ENCODE measurements at regions not wholly inside any gene's neighbourhood (a gene's known extent, or its start where the extent isn't known, plus 50 kb on each side); places are given as distances from the start of the nearest gene placed in this dataset.
"Not testable (repeated sequence)": the region's sequence is repeated elsewhere in the genome, so short reads cannot be mapped to it uniquely, and the experiment has no call there.

DNA sequence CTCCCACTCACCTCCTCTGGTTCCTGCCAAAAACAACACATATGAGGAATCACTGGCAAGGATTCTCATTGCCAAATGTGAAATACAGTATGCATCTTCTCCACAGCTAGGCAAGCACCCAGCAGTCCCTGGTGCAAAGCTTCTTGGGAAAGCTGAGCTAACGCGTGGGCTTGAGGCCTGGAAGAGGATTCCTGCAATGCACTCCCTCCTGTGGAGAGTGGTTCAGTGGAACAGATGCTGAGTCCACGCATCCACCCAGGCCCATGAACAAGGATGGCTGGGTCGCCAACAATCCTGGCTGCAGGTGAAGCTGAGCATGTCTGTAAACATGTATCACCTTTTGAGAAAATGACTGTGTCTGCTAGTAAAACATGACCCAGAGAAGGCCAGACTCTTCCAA lies 113.2 kb upstream of the CHST15 start:
- no peak for DNase-seq

DNA sequence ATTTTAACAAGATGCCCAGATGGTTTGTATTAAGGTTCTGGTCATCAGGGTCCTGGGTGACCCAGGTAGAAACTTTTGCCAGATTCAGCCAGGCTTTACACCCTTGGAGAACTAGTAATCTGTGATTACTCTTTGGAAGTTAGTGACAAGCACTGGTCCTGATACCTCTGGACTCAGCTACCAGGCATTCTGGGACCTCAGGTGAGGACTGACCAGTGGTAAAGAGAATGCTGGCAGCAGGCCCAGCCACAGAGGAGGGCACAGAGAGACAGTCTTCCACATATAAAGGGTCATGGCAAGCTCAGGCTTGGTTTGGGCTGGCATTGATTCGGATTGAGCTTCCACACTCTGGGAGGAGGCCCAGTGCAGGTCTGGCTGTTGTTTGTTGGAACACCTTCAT lies 112.0 kb upstream of the CHST15 start:
- no peak for DNase-seq

DNA sequence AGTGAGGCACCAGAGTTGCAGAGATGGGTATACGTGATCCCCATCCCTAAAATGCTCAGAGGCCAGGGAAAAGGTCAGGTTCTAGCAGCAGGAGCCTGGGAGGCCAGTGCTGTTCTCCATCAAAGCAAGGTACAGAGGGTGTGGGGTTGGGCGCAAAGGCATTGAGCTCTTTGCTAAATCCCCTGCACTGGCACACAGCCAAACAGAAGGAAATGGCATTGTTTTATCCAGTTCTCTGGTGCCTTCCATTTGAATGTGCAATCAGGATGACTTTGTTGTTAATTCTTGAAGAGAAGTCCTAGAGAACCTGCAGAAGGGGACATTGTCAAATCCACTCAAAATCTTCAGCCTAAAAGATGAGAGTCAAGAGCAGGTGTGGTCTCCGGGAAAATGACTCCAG lies 111.3 kb upstream of the CHST15 start:
- no peak for DNase-seq

DNA sequence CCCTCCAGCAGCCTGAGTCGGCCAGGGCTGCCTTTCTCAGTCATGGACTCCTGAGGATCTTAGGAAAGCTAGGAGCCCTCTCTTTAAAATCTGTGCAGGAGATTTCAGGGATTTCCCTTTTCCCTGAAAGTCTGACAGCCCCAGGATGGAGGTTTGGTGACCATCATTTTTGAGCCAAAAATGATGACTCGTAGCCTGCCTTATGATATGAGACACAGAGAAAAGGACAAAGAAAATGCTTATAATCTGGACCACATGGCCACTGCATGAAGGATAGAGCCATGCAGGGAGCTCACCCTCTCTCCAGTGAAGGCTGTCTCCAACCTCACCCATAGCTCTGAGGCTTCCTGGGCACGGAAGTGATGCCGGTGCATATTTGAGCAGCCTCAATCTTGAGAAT lies 106.6 kb upstream of the CHST15 start:
- DNase-seq: no peak

DNA sequence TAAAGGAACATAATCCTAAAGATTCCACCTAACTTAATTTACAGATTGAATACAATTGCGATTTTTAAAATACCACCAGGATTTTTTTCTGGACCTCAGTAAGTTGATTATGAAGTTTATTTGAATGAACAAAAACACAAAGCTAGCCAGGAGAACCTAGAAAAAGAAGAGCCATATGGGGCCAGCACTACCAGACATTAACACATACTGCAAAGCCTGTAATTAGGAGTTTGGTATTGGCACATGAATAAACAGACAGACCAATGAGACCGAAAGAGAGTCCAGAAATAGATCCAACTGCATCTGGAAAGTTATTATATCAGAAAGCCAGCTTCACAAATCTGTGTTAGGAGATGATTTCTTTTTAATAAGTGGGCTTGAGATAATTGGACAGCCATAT lies 105.5 kb upstream of the CHST15 start:
- DNase-seq: no peak

DNA sequence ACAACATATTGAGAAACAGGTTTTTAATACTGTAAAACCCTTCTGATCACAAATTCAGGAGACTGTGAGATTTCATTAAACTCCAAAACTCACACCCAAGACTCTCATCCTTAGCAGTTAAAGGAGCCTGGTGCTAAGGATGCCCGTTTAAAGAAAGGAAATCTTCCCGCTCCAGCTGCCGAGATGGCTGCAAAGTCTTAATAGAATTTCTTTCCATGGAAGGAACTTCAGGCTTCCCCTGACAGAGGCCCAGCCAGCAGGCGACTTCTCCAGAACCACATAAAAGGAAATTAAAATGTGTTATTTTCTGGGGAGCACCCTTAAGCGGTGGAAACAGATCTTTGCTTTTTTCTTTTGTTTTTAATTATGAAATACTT lies 104.7 kb upstream of the CHST15 start:
- no peak for DNase-seq

DNA sequence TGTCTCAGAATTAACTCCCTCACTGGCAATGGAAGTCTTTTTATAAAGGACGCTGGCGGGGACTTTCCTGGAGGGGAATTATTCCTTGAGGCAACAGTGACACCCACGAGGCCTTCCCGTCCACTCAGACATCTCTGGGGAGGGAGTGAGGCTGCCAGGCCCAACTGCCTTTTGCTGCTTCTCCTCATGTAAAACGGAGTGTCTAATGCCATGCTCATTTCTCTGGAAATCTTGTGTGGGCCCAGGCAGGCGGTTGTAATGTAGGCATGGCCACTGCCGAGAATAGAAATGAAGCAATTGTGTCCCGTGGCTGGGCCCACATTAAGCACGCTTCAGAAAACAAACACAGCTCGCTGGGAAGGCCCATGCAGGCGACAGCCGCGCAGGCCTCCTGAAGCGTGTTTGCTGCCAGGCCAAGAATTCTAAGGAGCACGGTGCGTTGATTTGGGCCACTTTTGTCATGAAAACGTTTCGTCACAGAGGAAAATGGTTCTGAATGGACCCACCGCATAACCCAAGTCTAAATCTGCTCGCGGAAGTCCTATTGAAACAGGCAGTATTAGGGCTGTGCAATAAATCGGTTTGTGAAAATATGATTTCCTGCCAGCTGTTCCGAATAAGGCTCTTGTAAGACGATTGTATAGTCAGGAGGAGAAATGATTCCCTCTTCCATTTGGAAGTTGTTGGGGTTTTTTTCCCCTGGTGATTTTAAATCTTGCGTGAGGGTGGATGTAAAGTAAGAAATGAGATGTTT lies 104.2 kb upstream of the CHST15 start:
- no peak for DNase-seq

DNA sequence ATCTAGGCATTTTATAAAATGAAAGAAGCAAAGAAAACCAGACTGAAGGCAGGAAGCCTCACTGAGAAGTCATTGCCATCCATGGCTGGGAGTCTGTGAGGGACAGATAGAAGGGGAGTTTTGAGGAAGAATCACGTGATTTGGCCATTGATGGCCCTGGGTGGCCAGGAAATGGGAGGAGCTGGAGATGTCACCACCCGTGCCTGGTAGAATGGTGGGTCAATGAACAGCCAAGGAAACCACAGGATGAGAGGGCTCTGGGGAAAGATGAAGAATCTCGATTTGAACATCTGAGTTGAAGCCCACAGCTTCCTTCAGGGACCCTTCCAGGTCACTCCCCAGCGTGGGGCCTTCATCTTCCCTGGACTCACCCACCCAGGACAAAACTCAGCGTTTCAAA lies 103.3 kb upstream of the CHST15 start:
- DNase-seq: no peak

DNA sequence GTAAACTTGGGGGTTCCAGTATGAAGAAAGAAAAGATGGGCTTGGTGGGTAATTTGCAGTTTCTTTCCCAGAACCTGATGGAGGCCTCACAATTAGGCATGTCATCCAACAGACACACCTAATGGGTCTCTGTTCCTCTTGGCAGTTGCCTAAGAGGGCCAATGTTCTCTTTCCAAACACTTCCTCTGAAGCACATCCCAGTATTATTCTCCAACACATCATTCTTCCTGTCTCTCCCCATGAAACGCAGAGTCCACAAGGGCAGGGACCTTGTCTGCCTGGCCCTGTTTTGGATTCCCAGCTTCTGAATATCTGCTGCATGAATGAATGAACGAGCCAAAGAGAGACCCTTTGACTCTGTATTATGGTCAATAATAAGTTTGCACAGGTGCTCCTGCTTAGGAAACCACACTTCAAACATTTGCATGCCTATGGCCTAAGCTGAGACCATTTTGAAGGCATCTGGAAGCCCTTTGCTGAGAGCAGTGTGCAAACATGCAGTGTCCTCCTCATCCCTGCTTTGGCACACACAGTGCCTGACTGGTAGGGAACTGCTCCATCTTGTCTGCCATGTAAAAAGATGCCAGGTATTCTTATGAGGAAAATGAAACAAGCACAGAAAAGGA lies 100.9 kb upstream of the CHST15 start:
- DNase-seq: no peak

DNA sequence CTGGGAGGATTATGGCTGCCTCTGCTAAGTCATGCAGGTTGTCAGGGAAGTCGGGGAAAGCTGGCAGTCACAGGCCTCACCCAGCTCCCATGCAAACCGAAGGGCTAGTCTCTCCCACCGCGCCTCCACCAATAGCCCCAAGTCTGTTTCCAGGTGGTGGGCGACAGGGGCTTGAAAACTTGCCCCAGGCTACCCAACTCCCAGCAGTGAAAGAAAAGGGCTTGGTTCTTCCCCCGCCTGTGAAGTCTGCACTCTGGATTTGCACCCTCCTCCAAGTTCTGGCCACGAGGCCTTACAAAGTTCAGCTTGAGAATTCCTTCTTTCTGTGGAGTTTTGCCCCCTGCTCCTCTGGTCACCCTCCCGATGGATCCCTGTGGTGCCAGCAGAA lies 99.9 kb upstream of the CHST15 start:
- DNase-seq: no peak

DNA sequence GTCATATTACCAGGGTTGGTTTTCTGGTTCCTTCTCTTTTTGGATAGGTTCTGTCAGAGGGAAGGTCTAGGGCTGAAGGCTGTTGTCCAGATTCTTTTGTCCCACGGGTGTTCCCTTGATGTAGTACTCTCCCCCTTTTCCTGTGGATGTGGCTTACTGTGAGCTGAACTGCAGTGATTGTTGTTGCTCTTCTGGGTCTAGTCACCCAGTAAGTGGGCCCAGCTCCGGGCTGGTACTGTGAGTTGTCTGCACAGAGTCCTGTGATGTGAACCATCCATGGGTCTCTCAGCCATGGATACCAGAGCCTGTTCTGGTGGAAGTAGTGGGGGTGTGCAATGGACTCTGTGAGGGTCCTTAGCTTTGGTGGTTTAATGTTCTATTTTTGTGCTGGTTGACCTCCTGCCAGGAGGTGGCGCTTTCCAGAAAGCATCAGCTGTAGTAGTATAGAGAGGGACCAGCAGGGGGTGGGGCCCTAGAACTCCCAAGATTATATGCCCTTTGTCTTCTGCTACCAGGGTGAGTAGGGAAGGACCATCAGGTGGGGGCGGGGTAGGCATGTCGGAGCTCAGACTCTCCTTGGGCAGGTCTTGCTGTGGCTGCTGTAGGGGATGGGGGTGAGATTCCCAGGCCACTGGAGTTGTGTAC lies 99.4 kb upstream of the CHST15 start:
- DNase-seq: not testable (repeated sequence)

DNA sequence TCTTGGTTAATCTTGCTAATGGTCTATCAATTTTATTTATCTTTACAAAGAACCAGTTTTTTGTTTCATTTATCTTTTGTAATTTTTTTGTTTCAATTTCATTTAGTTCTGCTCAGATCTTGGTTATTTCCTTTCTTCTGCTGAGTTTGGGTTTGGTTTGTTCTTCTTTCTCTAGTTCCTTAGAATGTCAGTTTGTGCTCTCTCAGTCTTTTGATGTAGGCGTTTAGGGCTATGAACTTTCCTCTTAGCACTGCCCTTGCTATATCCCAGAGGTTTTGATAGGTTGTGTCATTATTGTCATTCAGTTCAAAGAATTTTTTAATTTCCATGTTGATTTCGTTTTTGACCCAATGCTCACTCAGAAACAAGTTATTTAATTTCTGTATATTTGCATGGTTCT lies 97.1 kb upstream of the CHST15 start:
- DNase-seq: not testable (repeated sequence)

DNA sequence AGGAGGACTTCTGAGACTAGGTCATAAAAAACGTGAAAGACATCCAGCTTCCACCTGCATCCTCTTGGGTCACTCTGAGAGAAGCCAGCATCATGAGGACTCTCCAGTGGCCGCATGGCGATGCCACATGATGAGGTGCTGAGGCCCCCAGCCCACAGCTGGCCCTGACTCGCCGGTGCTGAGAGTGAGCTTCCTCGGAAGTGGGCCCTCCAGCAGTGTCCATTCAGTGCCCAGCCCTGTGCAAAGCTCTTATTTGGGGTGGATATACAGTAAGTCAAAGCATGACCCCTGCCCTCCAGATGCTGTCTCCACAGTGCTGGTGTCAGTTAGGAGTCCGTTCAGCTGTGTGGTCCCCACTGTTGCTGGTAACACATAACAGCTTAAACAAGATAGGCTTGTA lies 93.6 kb upstream of the CHST15 start:
- DNase-seq: no peak

DNA sequence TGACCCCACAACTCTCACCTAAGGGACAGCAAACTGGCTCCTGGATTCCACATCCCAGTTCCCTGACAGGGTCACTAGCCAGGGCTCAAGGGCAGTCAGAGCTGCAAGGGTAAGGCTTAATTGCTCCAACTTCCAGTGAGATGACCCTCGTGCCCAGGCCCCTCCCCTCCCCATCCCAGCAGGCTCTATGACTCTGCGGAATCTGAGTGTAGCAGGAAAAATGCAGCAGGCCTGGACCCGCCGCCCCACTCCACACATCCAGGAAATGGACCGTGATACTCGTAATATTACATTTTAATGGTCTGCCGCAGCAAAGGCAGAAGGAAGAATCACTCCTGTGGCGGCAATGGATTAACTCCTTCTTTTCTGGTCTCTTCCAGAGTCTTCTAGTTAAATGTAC lies 91.7 kb upstream of the CHST15 start:
- DNase-seq: no peak

DNA sequence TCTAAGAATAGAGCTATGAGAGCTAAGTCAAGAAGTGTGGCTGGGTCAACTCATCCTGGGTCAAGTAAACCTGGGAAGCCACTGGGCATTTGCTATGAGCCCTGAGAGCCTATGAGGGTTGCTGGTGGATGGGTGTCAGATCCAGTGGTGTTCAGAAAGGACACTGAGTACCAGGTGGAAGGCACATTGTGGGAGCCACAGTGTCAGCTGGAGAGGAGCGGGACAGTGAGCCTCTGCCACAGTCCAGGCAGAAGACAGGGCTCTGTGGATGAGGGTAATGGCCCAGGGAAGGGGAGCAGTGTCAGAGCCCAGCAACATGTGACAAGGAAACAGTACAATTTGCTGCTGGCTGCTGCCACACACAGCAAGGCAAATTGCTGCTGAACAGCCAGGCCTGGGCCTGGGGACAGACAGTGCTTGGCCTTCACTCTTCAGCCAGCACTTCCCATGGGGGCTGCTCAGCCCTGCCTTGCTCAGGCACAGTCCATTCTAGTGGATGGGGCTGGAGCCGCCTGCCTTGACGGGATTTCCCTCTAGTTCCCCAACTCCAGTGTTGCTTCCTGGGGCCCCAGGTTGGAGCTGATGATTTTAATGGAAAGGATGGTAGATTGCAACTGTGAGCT lies 90.9 kb upstream of the CHST15 start:
- DNase-seq: no peak

DNA sequence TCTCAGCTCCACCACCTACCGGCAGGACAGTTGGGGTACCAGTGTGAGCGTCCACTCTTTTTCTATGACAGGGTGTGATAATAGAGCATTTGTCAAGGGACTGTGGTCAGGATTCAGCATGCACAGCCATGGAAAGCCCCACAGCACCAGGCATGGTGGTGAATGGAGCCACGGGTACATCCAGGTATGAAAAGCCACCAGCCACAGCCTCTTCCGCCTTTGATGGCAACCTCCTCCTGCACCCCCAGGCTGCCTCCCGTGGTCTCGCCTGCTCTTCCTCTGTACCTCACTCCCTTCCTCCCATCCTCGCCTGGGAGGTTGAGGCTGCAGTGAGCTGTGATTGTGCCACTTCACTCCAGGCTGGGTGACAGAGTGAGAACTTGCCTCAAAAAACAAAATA lies 90.2 kb upstream of the CHST15 start:
- DNase-seq: no peak

DNA sequence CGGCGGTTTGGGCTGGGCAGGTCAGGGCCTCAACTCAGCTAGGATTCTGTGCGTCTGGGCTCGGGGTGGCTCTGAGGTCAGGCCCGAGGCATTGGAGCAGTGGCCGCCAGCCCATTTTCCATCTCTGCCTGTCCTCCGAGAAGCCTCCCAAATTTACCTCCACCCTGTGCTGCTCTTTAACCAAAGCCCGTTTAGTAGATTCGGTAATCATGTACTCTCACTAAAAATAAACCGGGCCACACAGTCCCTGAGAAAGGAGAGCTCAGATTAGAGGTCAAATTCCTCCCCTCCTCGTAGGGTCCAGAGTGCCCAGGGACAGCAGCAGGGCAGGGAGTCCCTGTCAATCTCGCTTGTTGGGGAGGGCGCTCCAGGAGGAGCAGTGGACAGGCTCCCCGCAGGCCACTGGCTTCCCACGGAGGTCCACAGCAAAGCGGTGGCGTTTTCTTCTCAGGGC lies 88.7 kb upstream of the CHST15 start:
- DNase-seq: no peak

DNA sequence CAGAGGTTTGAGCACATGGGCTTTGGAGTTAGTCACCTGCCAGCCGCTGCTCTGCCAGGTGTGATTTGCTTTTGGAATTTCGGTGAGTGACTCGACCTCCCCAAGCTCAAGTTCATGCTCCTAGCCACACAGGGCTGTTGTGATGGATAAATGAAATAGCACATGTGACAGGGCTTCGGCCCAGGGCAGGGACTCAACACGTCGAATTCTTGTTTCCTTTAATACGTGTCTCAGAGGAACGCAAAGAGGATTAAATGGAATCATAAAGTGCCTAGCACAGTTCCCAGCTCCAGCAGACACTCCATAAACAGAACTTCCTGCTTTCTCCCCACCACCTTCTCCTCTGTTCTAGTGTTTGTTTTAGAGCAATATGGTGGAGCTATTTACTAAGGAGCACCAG lies 88.3 kb upstream of the CHST15 start:
- no peak for DNase-seq

DNA sequence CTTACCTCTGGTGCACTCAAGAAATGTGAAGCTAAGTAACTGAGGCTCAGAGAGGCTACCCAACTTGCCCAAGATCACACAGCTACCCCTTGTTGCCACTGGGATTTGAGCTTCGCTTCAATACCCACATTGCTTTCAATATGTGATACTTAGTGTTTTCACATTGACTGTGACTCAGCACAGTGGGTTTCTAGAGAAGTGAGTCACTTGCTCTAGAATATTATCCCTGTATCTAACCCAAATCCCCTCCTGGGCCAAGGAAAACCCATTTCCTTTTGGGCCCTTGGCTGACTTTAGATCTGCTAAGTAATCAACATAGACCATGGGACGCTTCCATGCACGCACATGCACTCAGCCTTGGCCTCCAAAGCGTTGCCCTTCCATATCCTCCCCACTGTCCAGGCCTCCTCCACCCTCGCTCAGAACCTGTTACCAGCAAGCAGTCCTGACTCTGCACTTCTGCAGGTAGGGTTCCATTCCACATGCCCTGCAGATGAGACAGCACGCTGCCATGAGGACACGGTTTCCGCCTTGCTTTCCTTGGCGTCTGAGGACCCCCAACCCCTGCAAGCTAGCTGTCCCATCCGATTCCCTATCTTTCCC lies 87.7 kb upstream of the CHST15 start:
- DNase-seq: no peak

DNA sequence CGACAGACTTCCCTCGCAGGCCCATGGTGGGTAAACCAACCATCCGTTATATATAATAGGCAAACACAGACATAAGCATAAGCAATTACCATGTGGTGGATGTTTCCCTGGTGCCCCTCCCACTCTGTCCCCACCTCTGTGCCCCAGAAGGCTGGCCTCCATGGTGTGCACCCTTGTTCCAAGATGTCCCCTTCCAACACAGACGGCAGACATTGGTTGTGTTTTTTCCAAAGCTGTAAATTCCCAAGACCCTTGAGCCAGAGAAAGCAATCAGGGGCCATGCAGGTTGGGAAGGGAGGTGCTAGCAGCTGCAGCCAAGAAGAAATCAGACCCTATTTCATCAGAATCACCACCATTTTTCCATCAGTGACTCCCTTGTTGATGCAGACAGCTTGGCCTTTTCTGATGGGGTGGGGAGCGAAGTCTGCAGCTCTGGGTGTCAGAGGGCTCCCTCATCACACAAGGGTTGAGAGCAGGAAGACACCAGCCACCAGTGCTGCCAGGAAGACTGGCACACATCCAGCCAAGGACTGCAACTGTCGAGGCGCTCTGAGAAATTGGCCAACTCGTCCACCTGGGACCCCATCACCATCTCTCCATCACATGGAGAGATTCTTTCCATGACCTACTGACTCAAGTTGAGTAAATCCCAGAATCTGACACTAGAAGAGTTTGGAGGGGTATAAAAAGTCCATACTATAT lies 86.8 kb upstream of the CHST15 start:
- no peak for DNase-seq

DNA sequence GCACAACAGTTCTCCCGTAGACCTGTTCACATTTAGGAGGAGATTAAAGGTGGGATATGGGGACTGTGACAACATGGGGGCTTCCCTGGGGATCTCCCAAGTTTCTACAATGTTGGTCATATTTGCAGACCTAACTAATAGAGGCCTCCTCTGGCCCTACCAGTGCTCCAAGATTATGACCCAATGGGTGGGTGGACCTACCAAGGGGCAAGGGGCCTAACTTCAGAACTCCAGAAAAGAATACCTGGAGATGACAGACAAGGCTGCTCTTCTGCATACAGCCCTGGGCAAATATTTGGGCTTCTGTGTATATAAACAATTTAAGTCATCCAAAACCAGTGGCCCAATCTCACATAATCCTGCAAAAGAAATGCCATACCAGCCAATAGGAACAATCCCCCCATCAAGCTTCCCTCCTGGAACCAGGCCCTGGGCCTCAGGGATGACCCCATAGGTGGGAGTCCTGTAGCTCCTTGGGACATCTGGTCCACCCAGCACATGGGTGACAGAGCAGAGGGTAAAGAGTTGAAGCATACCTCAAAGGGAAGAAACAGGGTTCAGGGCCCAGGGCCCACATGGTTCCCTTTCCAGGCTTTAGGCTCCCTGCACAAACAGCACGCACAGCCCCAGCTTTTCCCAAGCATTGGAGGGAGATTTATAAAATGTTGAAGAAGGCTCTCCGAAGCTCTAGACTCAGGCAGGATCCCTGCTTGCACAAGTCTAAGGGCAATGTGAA lies 86.1 kb upstream of the CHST15 start:
- no peak for DNase-seq

DNA sequence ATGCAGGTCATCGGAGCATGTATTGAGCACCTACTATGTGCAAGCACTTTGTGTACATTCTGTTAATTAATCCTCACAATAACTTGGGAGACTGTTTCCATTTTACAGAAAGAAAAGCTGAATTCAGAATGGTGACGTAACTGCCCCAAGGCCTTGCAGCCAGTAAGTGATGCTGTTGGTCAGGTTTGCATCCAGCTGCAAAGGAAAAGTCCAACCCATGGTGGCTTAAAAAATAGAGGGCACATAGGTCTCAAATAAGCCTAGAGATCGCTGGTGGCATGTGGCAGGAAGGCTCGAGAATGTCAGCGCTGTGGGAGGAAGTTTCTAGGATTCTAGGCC lies 83.8 kb upstream of the CHST15 start:
- no peak for DNase-seq
